Epithelial cell of proximal tubule (primary cell): ENCODE measurements at regions not wholly inside any gene's neighbourhood (a gene's known extent, or its start where the extent isn't known, plus 50 kb on each side); places are given as distances from the start of the nearest gene placed in this dataset.

Experiments used
- DNase-seq: peaks from one replicate; pipeline ENCODE4 v3.0.0-alpha.2; 2011; ENCODE audit warnings: low read depth
- H3K4me3 ChIP-seq: 2 replicates; pipeline ENCODE4 v1.5.1; 2011; ENCODE audit warnings: low read depth, mild to moderate bottlenecking, low read length
- TF ChIP-seq, protein P1 (sequence below): conservative IDR thresholded peaks from 2 replicates; pipeline ENCODE4 v1.5.1; 2012; ENCODE audit warnings: low read depth, mild to moderate bottlenecking, low read length

DNA sequence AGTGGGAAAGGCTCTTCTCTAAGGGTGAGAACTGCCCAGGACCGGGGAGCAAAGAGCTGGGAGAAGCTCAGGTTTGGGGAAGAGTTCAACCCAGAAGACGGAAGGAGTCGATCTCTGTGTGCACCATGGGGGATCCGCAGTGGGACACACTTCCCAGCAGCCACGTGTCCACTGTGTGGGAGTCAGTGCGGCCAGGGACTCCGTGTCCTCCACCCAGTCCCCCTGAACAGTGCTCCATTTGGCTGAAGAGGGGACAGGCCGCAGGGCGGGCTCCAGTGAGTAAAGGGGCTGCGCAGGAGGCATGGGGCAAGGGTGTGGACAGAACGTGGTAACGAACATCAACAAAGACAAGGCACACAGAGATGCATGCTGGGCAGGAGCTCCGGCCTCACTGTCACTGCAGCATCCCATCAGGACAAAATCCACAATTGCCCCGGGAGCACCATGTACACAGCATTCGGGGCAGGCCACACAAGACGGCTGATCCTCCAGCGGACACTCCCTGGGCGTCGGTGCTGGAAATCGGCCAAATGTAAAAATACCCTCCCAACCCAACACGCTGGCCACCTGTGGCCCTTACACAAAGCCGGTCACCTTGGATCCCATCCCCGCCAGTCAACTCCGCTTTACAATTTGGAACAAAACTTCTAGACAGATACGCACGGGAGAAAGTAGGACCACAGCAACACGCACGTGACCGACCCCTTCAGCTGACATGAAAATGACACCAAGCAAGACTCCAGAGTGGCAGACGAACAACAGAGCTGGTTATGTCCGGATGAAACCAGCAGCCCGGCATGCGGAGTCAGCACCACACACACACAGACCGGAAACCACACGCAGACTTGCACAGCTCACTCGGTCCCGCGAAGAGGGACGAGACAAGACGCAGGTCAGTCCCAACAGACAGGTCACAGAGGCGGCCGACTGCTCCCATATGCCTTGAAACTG, 366.8 kb downstream of the SHANK2 start:
- TF ChIP-seq, protein P1, sequence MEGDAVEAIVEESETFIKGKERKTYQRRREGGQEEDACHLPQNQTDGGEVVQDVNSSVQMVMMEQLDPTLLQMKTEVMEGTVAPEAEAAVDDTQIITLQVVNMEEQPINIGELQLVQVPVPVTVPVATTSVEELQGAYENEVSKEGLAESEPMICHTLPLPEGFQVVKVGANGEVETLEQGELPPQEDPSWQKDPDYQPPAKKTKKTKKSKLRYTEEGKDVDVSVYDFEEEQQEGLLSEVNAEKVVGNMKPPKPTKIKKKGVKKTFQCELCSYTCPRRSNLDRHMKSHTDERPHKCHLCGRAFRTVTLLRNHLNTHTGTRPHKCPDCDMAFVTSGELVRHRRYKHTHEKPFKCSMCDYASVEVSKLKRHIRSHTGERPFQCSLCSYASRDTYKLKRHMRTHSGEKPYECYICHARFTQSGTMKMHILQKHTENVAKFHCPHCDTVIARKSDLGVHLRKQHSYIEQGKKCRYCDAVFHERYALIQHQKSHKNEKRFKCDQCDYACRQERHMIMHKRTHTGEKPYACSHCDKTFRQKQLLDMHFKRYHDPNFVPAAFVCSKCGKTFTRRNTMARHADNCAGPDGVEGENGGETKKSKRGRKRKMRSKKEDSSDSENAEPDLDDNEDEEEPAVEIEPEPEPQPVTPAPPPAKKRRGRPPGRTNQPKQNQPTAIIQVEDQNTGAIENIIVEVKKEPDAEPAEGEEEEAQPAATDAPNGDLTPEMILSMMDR: no peak
- no peak for DNase-seq
- H3K4me3 ChIP-seq: no peak overlapping the region

DNA sequence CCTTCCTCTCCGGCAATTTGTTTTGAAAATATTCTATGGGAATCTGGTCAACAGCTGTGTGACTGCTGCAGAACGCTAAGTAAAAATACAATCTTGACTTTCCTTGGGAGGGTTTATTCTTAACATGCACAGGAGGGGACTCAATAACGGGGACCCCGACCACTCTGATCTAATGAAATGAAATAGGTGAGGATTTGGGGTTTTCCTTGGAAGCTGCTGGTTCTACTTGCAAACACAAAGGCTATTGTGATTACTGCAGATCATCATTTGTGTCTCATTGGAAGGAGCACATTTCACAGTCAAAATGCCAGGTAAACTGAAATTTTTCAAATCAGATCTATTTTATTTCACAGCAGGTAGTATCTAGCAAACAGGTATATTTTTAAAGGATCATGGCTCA, 366.1 kb downstream of the SHANK2 start:
- H3K4me3 ChIP-seq: no peak overlapping the region
- TF ChIP-seq, protein P1: no peak
- no peak for DNase-seq

- TF ChIP-seq, protein P1: no peak
- no peak for DNase-seq
These were observed 365.5 kb downstream of the SHANK2 start for GRCh38 chr11:70886676-70887541.

DNA sequence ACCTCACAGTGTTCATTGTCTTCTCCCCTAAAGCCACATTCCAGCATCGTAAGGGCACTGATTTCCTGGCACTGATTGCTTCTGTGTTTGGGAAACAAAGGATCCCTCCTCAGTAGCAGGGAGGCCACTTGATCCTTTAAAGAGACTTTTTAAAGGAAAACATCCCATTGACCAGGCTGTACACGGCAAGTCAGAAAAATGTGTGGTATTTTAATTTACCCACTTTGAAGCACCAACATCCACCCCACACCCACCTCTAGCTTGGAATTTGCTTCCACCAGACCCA, 364.9 kb downstream of the SHANK2 start:
- DNase-seq: no peak
- TF ChIP-seq, protein P1: no peak
- no peak overlapping the region for H3K4me3 ChIP-seq

More at GRCh38 chr11:70886676-70887541, 365.5 kb downstream of the SHANK2 start:
- no peak overlapping the region for H3K4me3 ChIP-seq

GRCh38 chr11:70888061-70888460, 364.3 kb downstream of the SHANK2 start:
- no peak overlapping the region for H3K4me3 ChIP-seq
- DNase-seq: no peak
- TF ChIP-seq, protein P1: no peak

DNA sequence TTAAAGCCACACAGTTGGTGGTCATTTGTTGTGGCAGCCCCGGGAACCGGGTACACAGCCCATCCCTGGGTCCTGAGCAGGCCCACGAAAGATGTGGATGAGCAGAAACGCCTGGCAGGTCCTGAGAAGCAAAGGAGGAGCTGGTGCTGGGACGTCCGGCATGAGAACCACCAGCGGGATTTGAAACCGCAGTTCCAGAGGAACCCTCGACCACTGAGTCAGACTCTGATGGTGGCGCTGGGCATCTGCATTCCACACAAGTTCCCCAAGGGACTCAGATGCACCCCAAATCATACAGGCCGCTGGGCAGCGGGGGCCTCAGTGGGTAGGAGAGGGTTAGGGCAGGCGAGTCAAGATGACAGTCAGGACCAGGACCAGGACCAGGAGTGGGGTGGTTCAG, 363.0 kb downstream of the SHANK2 start:
- TF ChIP-seq, protein P1: no peak

More for the DNA sequence above, 363.0 kb downstream of the SHANK2 start:
- H3K4me3 ChIP-seq: no peak overlapping the region
- DNase-seq: no peak
